SK-N-SH treated with all-trans-retinoic acid at 6 μM for 48 hours (cell line): ENCODE measurements at regions not wholly inside any gene's neighbourhood (a gene's known extent, or its start where the extent isn't known, plus 50 kb on each side); places are given as distances from the start of the nearest gene placed in this dataset.
A peak's percentile ranks its signal among the peaks of the same experiment; 100 is the strongest.

Source experiments
- ATAC-seq: fragments of 200-7000 bp; cut with Tn5 transposase; 3 replicates; pipeline ENCODE4 v1.9.1; 2020; ENCODE audit warnings: mild to moderate bottlenecking, moderate library complexity
- ARNTL ChIP-seq: fragments of 450-650 bp; formaldehyde crosslinking; IDR thresholded peaks from 2 replicates; pipeline ENCODE4 v1.5.0; 2020; ENCODE audit warnings: low read depth, mild to moderate bottlenecking, moderate library complexity, borderline replicate concordance
- BACH2 ChIP-seq: fragments of 250-450 bp; sonication (Bioruptor Pico); IDR thresholded peaks from 2 replicates; pipeline ENCODE4 v1.9.0; 2021; ENCODE audit warnings: mild to moderate bottlenecking, borderline replicate concordance
- CSDC2 ChIP-seq: fragments of 250-450 bp; sonication (Bioruptor Pico); IDR thresholded peaks from 2 replicates; pipeline ENCODE4 v1.5.0; 2020; ENCODE audit warnings: mild to moderate bottlenecking, moderate library complexity
- CSRNP3 ChIP-seq: fragments of 250-450 bp; sonication (Bioruptor Pico); IDR thresholded peaks from 2 replicates; pipeline ENCODE4 v1.5.1; 2021; ENCODE audit warnings: mild to moderate bottlenecking, moderate library complexity
- ESRRG ChIP-seq: fragments of 250-450 bp; sonication (Bioruptor Pico); IDR thresholded peaks from 2 replicates; pipeline ENCODE4 v1.6.1; 2021; ENCODE audit warnings: mild to moderate bottlenecking
- GLIS3 ChIP-seq: fragments of 250-450 bp; sonication (Bioruptor Pico); IDR thresholded peaks from 2 replicates; pipeline ENCODE4 v1.5.0; 2020; ENCODE audit warnings: mild to moderate bottlenecking, moderate library complexity
- ISL1 ChIP-seq: fragments of 250-450 bp; sonication (Bioruptor Pico); IDR thresholded peaks from 2 replicates; pipeline ENCODE4 v2.1.2; 2022; ENCODE audit warnings: mild to moderate bottlenecking, moderate library complexity
- PPARA ChIP-seq: fragments of 250-450 bp; sonication (Bioruptor Pico); IDR thresholded peaks from 2 replicates; pipeline ENCODE4 v1.5.0; 2020; ENCODE audit warnings: mild to moderate bottlenecking, borderline replicate concordance
- RARB ChIP-seq: fragments of 250-450 bp; sonication (Bioruptor Pico); IDR thresholded peaks from 2 replicates; pipeline ENCODE4 v1.8.0; 2021; ENCODE audit warnings: mild to moderate bottlenecking, moderate library complexity
- SNAI2 ChIP-seq: fragments of 250-450 bp; sonication (Bioruptor Pico); IDR thresholded peaks from 2 replicates; pipeline ENCODE4 v1.5.0; 2020; ENCODE audit warnings: mild to moderate bottlenecking, moderate library complexity
- TCF4 ChIP-seq: fragments of 250-450 bp; sonication (Bioruptor Pico); IDR thresholded peaks from 2 replicates; pipeline ENCODE4 v1.8.0; 2021; ENCODE audit warnings: mild to moderate bottlenecking, moderate library complexity, borderline replicate concordance
- TOX ChIP-seq: fragments of 250-450 bp; sonication (Bioruptor Pico); IDR thresholded peaks from 2 replicates; pipeline ENCODE4 v1.8.0; 2021; ENCODE audit warnings: mild to moderate bottlenecking, moderate library complexity, borderline replicate concordance
- ZC3H10 ChIP-seq: fragments of 250-450 bp; sonication (Bioruptor Pico); IDR thresholded peaks from 2 replicates; pipeline ENCODE4 v1.5.1; 2021; ENCODE audit warnings: mild to moderate bottlenecking, moderate library complexity
- ZFP3 ChIP-seq: fragments of 250-450 bp; sonication (Bioruptor Pico); IDR thresholded peaks from 2 replicates; pipeline ENCODE4 v1.5.0; 2020; ENCODE audit warnings: mild to moderate bottlenecking, moderate library complexity
- ZFP30 ChIP-seq: fragments of 450-650 bp; formaldehyde crosslinking; IDR thresholded peaks from 2 replicates; pipeline ENCODE4 v1.5.0; 2022; ENCODE audit warnings: mild to moderate bottlenecking, moderate library complexity
- ZNF565 ChIP-seq: fragments of 450-650 bp; formaldehyde crosslinking; conservative IDR thresholded peaks from 2 replicates; pipeline ENCODE4 v1.5.0; 2020; ENCODE audit warnings: low read depth, mild to moderate bottlenecking, moderate library complexity
- ZNF70 ChIP-seq: fragments of 450-650 bp; formaldehyde crosslinking; IDR thresholded peaks from 2 replicates; pipeline ENCODE4 v1.5.0; 2020; ENCODE audit warnings: mild to moderate bottlenecking, moderate library complexity
- ZNF8 ChIP-seq: fragments of 450-650 bp; formaldehyde crosslinking; IDR thresholded peaks from 2 replicates; pipeline ENCODE4 v1.5.0; 2020; ENCODE audit warnings: mild to moderate bottlenecking, moderate library complexity
- TF ChIP-seq, protein P1 (sequence below): fragments of 250-450 bp; sonication (Bioruptor Pico); IDR thresholded peaks from 2 replicates; pipeline ENCODE4 v1.5.1; 2020; ENCODE audit warnings: low read depth, mild to moderate bottlenecking, moderate library complexity
- TF ChIP-seq, protein P2 (sequence below): fragments of 250-450 bp; sonication (Bioruptor Pico); IDR thresholded peaks from 2 replicates; pipeline ENCODE4 v1.5.0; 2020; ENCODE audit warnings: mild to moderate bottlenecking, moderate library complexity

DNA sequence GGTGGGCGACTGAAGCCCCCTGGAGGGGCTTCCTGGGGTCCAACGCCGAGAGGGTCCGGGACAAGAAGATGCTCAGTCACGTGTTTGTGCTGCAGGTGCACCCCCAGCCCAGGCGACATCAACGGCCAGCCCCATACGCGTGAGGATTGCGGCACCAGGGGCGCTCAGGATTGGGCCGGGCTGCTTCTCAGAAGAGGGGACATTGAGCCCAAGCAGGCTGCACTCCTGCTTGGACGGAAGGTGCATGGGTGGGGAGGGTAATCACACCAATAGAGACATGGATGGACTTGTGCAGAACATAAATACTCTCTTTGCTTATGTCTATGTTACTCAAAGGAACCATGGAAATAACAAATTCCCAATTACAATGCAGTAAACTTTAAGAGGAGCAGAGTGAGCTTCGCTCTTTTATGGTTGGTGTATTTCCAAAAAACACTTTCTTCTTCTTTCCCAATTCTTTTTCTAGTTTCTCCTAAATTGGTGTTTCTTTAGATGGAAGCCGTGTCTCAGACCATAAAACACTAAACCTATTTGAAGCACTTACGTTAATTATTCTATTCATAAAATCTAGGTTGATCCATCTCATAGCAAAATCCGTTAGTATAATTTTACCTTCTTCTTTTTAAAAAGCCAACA lies 182.7 kb downstream of the GOLGA6L6 start:
- no peak for TF ChIP-seq TCF4
- TF ChIP-seq ZNF565 (CRISPR knock-in tag), result no peak
- TF ChIP-seq BACH2, result no peak
- TF ChIP-seq CSRNP3, result no peak
- no peak for TF ChIP-seq TOX (CRISPR knock-in tag)
- no peak for TF ChIP-seq ISL1 (CRISPR knock-in tag)
- no peak for TF ChIP-seq ZC3H10
- no peak for TF ChIP-seq PPARA (CRISPR knock-in tag)
- no peak for TF ChIP-seq RARB (CRISPR knock-in tag)
- TF ChIP-seq ZNF8 (CRISPR knock-in tag), result no peak
- no peak for TF ChIP-seq ESRRG (CRISPR knock-in tag)
- no peak for TF ChIP-seq ARNTL (CRISPR knock-in tag)
- TF ChIP-seq GLIS3 (CRISPR knock-in tag), result no peak
- TF ChIP-seq ZNF70 (CRISPR knock-in tag), result no peak
- TF ChIP-seq ZFP3 (CRISPR knock-in tag), result no peak
- no peak for TF ChIP-seq ZFP30 (CRISPR knock-in tag)
- TF ChIP-seq SNAI2 (CRISPR knock-in tag), result no peak
- no peak for TF ChIP-seq CSDC2 (CRISPR knock-in tag)
- no peak for ATAC-seq

DNA sequence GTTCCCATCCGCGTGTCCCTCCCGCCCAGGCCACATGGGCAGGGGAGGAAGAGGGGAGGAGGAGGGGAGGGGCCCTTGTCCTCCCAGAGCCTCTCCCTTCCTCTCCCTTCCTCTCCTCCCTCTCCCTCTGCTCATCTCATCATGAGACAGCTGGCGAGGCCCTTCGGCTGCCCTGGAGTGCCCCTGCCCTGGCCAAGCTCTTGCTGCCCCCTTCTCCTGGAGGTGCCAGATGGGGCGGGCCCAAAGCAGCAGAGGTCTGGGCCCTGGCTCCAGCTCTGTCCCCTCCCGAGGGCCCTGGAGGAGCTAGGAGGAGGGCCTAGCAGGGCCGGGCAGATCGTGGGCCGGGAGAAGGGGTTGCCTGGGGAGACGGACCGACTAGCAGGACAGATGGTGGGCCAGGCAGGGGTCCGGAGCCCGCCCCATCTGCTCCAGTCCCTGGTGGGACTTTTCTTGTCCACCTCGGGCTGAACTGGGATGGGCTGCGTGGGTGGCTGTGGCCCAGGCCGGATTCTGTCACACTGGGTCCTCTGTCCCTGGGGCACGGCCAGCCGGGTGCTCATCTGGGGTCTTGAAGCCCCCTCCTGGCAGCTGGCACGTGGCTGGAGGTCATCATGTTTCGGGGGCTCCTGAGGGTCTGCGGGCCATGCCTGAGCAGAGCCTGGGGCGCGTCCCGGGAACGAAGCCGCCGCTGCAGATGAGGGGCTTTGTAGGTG lies 183.4 kb downstream of the GOLGA6L6 start:
- ATAC-seq, result no peak; the same call in 2 of the 3 replicates

GRCh38 chr15:20357481-20358065 lies 184.0 kb downstream of the GOLGA6L6 start:
- TF ChIP-seq ZNF8 (CRISPR knock-in tag) (no peak), ISL1 (CRISPR knock-in tag) (no peak), ESRRG (CRISPR knock-in tag) (no peak), ZNF70 (CRISPR knock-in tag) (no peak), CSDC2 (CRISPR knock-in tag) (no peak), PPARA (CRISPR knock-in tag) (no peak), SNAI2 (CRISPR knock-in tag) (no peak), ARNTL (CRISPR knock-in tag) (no peak), BACH2 (no peak), GLIS3 (CRISPR knock-in tag) (no peak), CSRNP3 (no peak), TCF4 (no peak), ZC3H10 (no peak)
- TF ChIP-seq, protein P1, sequence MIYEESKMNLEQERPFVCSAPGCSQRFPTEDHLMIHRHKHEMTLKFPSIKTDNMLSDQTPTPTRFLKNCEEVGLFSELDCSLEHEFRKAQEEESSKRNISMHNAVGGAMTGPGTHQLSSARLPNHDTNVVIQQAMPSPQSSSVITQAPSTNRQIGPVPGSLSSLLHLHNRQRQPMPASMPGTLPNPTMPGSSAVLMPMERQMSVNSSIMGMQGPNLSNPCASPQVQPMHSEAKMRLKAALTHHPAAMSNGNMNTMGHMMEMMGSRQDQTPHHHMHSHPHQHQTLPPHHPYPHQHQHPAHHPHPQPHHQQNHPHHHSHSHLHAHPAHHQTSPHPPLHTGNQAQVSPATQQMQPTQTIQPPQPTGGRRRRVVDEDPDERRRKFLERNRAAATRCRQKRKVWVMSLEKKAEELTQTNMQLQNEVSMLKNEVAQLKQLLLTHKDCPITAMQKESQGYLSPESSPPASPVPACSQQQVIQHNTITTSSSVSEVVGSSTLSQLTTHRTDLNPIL, result no peak
- no peak; the same call in 2 of the 3 replicates for ATAC-seq

More for the DNA sequence above, 183.4 kb downstream of the GOLGA6L6 start:
- TF ChIP-seq ZNF70 (CRISPR knock-in tag), result no peak
- TF ChIP-seq PPARA (CRISPR knock-in tag), result no peak
- TF ChIP-seq ZFP3 (CRISPR knock-in tag), result no peak
- no peak for TF ChIP-seq ARNTL (CRISPR knock-in tag)
- TF ChIP-seq CSDC2 (CRISPR knock-in tag), result no peak

GRCh38 chr15:20356911-20357480 lies 184.6 kb downstream of the GOLGA6L6 start:
- peak; percentile 36 for ATAC-seq
- no peak for TF ChIP-seq SNAI2 (CRISPR knock-in tag)
- TF ChIP-seq, protein P2, sequence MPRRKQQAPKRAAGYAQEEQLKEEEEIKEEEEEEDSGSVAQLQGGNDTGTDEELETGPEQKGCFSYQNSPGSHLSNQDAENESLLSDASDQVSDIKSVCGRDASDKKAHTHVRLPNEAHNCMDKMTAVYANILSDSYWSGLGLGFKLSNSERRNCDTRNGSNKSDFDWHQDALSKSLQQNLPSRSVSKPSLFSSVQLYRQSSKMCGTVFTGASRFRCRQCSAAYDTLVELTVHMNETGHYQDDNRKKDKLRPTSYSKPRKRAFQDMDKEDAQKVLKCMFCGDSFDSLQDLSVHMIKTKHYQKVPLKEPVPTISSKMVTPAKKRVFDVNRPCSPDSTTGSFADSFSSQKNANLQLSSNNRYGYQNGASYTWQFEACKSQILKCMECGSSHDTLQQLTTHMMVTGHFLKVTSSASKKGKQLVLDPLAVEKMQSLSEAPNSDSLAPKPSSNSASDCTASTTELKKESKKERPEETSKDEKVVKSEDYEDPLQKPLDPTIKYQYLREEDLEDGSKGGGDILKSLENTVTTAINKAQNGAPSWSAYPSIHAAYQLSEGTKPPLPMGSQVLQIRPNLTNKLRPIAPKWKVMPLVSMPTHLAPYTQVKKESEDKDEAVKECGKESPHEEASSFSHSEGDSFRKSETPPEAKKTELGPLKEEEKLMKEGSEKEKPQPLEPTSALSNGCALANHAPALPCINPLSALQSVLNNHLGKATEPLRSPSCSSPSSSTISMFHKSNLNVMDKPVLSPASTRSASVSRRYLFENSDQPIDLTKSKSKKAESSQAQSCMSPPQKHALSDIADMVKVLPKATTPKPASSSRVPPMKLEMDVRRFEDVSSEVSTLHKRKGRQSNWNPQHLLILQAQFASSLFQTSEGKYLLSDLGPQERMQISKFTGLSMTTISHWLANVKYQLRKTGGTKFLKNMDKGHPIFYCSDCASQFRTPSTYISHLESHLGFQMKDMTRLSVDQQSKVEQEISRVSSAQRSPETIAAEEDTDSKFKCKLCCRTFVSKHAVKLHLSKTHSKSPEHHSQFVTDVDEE (CRISPR knock-in tag), result no peak
- TF ChIP-seq ZNF70 (CRISPR knock-in tag), result no peak
- TF ChIP-seq RARB (CRISPR knock-in tag), result no peak
- TF ChIP-seq ISL1 (CRISPR knock-in tag), result no peak
- TF ChIP-seq ZFP3 (CRISPR knock-in tag), result no peak
